HG03196 (cell line): ENCODE measurements at regions not wholly inside any gene's neighbourhood (a gene's known extent, or its start where the extent isn't known, plus 50 kb on each side); places are given as distances from the start of the nearest gene placed in this dataset.

Experiments used
- ATAC-seq: cut with Tn5 transposase; IDR thresholded peaks from one replicate; pipeline ENCODE4 v1.9.1; 2021; ENCODE audit not compliant: unreplicated experiment

DNA sequence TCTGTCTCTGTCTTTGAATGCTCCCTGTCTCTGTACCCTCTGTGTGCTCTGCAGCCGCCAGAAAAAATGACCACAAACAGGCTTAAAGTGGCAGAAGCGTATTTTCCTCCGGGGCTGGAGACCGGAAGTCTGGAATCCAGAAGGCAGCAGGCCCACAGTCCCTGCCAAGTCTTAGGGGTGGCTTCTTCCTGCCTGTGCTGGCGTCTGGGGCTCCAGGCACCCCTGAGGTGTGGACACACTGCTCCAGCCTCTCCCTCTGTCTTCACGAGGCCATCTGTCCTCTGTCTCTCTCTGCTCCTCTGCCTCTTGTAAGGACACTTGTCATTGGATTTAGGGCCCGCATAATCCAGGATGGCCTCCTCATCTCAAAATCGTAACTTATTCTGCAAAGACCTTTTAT lies 298.4 kb upstream of the IRX4 start:
- no peak for ATAC-seq

DNA sequence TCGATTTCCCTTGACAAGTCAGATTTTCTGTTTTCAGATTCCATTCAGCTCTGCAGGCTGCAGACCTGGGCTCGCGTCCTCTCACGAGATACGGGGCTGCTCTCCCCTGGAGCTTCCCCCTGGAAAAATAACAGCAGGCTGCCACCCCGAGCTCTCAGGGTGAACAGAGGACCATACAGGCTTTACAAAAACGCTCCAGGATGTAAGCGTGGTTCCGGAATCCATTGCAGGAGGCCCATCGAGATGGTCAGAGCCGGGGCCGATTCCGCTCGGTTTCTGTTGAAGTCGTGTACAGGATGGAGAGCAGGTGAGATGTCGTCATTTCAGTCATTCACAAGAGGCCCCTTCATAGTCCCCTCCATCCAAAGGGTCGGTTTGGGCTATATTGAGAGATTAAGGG lies 297.7 kb upstream of the IRX4 start:
- ATAC-seq, result no peak

DNA sequence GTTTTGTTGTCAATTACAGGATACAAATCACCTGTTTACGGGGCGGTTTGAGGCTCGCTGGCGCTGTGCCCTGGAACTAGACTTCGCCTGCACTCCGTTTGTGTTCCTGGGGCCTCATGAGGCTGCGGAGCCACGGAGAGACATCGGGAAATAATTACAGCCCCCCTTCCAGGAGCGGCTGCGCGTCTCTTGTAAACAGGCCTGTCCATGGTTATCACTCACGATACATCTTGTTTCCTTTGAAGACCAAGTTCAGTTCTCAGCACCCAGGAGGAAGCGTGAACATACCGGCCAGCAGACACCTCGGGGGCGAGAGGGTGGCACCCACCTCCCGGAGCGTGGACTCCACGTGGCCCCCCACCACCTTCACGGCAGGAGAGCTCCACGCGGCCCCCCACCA lies 297.1 kb upstream of the IRX4 start:
- no peak for ATAC-seq

DNA sequence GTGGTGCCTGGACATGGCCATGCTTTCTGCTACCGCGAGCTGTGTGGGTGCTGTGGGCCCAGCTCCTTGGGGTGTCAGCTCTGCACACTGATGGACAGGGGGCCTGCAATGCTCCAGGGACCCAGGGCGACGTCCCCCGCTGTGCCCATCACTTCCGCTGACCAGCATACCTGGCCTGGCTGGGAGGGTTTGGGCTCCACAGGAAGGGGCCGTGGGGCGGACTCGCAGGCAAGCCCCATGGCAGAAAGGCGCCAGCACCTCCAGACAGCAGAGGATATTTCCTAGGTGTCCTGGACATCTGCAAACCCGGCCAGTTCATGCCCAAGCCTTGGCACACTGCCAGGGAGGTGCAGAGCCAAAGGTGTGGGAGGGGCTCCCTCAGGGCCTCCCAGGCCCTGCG lies 295.8 kb upstream of the IRX4 start:
- no peak for ATAC-seq

DNA sequence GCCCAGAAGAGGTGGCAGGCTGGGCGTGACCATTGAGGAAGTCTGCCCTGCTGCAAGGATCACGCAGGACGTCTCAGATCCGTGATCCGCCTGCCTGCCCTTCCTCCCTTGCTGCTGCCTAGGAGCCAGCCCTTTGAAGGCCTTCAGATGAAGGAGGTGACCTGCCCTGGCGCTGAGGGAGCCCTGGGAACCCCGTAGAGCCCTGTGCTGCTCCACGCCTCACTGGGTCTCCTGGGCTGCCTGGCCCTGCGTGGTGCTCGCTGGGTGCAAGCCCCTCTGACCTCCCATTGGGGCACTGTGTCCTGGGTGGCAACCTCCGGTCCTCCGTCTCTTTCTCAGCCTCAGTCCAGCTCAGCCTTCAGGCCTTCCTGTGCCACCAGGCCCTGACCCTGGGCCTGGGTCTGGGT lies 295.3 kb upstream of the IRX4 start:
- no peak for ATAC-seq

DNA sequence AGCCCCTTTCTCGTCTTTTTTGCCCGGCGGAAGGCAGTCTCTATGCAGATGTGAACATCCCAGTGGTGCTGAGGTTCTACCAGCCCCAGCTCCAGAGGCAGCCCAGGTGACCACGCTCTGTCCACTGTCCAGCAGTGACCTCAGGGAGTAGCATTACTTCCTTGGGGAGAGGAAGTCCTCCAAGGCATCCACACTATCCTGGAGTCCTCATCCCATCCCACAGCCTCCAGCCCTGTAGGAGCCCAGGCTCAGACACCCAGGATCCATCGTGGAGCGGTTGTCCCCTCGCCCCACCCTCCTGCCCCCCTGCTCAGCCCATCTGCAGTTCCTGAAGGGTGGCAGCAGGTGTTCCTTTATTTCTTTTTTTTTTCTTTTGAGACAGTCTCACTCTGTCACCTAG lies 294.5 kb upstream of the IRX4 start:
- no peak for ATAC-seq

DNA sequence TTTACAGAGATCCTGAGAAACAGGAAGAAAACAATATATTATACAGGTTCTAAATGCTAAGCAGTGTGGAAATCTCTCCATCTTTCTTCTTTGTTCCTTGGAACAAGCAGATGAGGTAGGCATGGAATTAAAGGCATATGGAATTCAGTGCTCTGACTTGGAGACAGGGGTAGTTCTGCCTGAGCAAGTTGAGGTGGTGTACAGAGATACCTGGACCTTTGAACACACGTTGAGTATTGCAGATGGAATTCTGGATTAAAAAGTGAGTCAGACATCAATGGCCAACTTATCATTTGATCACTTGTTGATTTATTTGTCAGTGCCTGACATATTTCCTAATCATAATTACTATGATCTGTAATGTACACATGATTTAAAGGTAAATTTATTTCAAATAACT lies 293.9 kb upstream of the IRX4 start:
- no peak for ATAC-seq

DNA sequence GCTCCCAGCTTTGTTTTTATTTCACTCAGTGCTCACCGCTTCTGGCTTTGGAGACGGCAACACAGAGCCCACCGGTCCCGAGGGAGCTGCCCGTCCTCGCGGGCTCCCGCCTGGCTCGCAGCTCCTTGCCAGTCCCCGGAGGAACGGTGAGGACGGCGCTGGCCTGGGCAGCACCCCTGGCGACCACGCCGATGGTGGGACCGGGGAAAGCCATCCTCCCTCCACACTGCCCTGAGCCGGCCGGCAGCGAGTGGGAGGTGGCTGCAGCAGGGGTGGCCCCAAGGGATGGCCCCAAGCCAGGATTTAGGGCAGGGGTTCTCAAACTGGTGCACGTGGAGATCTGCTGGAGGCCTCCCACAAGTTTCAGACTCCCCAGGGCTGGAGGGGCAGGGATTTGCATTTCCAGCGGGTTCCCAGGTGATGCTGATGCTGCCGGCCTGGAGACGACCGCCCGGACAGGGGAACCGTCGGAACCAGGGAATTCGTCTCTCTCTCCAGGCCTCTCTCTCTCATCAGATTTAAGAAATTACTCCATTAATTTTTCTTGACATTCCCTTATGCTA lies 293.2 kb upstream of the IRX4 start:
- no peak for ATAC-seq

DNA sequence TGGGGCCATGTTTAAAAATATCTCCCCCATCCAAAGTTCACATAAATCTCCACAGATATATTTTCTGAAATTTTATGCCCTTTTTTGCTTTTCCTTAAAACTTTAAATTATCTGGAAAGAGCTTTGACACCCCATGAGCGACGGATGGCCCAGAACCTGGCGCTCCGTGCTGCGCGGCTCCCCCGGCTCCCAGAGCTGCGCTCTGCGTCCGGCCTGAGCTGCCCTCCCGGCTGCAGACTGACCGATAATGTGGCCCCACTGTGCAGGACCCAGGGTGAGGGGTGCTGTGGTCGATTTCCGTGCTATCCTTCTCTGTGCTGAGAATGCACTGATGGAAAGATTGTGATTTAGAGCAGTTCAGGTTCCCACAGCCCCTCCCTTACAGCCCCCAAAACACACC lies 292.3 kb upstream of the IRX4 start:
- ATAC-seq, result no peak

DNA sequence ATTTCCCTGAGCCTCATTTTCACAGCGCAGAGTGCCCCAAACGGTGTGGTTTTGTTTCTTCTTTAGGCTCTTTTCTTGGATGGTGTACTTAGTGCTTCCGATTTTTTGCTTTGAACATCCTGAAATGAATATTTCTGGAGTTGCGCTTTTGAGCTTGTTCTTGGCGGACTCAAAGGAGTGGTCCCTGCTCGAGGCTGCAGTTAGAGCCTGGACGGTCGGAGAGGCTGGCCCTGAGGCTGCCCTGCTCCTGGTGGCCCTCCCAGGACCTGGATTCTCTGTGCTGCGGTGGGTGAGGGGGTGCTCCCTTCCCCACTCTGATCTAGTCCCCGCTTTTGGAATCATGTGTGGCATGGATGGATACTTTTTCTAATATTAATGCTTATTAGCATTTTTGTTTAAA lies 291.8 kb upstream of the IRX4 start:
- ATAC-seq, result no peak

DNA sequence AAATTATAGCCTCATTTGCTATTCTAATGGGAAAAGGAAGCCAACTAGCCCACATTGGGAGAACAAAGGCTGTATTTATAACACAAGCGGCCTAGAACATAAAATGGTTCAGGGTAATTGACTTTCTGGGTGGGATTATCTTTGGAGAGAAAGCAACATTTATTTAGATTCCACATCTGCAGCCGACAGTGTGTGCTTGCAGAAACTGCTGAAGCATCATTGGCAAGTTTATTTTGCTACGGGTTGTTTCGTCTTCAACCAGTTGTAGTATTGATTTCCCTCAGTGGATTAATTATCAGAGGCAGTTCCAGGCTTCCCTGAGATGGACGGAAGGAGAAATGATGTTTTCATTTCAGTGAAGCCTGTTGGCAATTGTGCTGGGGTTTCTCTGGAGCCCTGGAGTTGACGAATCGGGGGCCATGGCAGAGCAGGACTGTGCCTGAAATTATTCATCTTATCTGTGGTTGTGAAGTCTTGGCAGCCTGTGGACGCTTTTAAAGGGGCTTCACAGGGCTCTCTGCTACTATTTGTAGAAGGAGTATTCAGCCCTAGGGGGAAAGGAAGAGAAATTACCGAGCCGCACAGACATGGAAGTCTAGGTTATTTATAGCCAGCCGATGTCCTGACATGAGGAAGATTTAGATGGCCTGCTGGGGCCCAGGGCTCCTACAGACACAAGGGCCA lies 290.6 kb upstream of the IRX4 start:
- no peak for ATAC-seq

DNA sequence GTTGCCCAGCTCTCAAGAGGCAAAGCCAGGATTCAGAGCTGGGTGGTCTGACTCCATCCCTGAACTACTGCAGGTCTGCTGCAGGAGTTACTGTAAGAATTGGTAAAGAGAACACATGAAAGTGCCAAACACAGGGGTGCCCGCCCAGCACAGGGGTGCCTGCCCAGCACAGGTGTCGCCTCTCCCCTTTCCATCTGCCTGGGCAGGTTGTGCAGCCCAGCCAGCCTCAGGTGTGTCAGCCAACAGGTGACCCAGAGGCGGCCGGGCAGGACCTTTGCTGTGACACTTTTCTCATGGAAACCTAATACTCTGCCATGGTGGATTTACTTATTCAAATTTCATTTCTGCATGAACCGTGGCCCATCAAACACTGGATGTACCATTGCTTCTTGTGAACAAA lies 289.7 kb upstream of the IRX4 start:
- no peak for ATAC-seq

DNA sequence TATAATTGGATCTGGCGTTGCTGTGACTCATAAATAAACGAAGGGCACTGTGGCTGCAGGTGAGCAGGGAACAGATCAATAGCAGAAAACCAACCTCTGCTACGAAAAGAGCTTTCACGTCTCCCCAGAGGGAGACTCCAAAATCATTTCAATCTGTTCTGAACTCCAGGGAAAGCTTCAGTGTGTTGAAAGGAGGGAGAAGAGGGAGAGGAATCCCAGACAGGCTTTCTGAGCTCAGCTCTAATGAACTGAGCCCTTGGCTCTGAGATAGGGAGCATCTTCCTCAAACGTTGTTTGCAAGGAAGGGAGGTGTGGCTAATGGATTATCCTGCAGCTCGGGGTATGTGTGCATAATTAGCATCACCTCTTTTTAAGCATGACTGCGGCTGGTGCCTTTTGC lies 288.0 kb upstream of the IRX4 start:
- no peak for ATAC-seq

DNA sequence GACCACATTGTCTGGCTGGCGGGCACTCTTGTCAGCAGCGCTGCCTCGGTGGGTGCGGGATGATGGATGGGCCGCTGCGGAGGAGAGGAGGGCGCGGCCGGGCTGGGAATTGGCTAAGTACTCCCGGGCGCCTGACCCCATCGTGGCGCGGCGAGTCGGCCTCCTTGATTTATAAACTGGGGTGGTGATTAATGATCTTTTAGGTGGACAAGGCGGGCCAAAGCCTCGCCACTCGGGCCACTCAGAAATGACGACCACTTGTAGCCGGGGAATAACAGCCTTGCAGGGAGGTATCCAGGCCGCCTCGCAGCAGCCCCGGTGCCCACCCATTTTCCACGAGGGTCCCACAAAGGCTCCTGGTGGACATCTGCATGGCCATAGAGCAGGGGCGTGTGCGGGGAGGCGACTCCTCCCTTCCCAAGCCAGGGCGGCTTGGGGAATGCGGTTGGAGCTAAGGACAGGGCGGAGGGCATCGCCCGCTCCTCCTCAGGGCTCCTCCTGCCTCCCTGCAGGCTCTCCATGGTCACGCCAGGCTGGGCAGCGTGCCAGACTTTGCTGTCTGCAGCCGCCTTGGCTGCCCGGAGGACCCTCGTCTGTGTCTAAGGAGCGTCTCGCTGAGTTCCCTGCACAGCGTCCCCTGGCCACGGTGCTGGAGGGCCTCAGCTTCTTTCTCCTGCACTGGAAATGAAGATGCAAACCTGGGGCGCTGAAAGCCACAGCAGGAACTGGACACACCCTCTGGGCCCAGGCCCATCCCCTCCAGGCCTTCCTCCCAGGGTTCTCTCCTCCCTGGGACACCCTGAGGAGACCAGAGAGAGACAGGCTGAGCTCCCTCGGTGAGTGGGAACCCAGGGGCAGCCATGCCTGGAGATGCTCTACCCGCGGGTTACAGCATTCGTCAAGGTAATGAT lies 287.4 kb upstream of the IRX4 start:
- ATAC-seq, result no peak

DNA sequence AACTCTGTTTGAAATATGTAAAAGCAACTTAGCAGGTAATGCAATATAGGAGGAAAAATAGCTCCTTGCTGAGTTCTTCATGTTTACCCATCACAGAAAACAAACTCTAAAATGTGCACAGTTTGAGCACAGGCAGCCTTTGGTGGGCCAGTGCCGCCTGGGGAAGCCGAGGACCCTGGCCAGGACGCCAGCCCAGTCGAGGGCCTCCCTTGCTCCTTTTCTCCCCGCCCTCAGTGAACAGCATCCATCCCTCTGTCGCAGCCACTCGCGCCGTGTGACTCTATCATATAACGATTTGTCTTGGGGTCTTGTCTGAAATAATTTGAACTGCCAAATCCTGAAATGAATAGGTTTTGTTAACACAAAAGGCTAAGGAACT lies 286.7 kb upstream of the IRX4 start:
- no peak for ATAC-seq

DNA sequence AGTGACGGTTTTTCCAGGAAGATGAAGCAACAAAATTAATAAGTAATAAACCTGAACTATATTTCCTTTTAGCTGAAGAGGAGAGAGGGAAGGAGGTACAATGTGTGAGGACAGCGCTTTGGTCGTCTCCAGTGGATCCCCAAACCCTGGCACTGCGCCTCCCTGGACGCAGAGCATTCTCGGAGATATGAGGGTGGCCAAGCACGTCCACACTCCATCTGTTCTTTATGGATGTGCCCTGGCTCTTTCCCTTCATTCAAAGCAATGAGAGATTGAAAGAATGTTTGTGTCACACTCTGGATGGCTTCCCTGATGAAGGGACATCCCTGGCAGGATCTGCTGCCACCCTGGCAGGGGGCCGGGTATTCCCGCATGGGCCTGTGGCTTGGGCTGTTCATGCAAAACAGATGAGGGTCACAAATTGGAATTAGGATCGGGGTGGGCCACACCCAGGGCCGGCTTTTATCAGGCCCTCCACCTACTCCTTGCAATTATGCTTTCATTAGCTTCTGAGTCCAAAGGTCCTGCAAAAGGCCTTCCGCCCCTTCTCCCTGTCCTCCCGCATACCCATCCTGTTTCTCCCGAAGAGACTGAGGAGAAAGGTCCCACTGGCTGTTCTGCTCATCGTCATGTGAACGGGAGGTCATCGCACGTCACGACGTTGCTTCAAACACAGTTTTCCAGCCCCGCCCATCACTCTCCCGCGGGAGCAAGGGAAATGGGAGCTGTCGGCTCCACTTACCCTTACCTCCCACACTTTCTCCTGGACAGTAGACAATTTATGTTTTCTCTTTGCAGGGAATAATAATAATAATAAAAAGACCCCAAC lies 286.1 kb upstream of the IRX4 start:
- ATAC-seq, result no peak

DNA sequence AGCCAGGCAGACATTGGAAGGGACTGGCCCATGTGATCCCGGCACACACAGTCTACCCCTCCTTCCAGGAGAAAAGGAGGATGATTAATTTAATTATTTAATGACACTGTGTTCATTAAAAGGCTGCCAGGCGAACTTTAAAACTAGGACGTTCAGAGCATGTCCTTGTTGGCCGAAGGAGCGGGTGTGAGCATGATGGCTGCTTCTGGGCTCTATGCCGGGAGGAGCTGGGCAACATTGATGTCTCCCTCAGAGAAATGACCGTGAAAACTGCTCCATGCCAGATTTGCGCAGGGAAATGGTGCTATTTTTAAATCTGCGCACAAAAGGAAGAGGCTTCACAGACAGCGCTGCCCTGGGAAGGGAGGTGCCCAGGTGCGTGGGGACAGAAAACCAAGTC lies 284.9 kb upstream of the IRX4 start:
- ATAC-seq, result no peak

DNA sequence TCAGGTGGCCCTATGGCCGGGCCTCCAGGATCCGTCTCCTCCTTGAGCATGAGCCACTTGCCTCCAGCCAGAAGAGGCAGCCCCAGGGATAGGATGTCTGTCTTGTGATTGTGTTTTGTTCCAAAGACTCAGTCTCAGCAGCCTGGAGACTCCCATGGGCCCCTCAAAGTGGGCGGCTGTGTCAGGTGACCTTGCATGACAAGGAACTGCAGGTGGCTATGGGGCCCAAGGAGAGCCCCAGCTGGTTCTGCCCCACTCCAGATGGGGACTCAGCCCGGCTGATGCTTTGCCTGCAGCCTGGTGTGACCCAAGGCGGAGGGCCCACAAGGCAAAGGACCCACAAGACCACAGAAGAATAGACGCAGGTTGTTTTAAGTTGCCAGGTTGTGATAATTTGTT lies 284.3 kb upstream of the IRX4 start:
- no peak for ATAC-seq

DNA sequence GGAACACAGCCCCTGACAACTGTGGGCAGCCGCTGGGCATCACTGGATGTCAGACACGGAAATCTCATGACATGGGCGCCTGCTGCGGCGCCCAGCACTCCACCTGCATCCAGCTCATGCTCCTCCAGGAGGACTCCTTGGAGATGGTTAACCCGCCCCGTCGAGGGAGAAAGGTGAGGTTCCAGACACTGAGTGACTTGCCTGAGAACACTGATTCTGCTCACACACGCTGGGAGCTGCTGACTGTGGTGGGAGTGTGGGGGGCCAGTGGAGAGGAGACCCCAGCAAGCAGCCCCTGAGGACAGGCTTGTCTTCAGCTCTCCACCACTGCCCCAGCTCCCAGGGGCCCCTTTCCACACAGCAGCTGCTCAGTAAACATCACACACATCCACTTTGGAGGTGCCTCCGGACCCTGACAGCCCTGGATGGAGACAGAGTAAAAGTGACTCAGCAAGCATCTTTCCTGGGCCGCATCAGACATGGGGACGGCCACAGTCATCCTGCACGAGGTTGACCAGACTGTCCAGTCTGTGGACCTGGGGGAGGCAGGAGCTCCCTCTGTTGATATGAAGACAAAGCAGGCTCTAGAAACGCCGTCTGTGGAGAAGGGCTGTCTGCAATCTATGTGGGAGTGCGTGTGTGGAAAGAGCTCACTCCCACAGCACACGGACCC lies 283.7 kb upstream of the IRX4 start:
- ATAC-seq, result no peak

DNA sequence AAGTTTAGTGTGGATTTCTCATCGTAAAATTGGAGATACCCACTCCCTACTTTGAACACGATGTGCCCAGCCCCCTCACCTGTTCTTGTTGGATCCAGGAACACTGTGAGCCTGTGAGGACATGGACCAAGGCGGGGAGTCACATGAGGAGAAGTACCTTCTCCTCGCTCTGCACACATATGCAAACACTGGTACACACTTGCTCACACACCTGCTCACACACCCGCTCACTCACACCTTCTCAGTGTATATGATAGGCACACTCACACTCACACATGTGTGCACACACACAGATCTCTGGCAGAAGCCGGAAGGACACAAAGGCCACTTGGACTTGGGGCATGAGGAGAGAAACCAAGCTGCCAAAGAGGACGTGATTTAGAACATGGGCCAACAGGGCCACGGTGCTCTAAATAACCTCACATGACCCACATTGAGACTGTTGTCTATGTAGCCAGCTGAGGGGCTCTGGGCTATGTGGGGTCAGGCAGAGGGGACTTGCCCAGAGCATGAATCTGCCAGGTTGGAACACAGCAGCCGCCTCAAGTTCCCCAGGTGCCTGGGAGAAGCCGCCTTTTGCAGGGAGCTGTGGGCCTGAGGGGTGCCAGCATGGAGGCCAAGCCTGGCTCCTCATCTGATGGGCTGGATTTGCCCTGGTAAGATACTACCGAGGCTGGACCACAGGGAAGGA lies 283.0 kb upstream of the IRX4 start:
- ATAC-seq, result no peak
